Brain microvascular endothelial cell (primary cell): ENCODE measurements at regions not wholly inside any gene's neighbourhood (a gene's known extent, or its start where the extent isn't known, plus 50 kb on each side); places are given as distances from the start of the nearest gene placed in this dataset.
"Not testable (repeated sequence)": the region's sequence is repeated elsewhere in the genome, so short reads cannot be mapped to it uniquely, and the experiment has no call there.

Experiments used
- DNase-seq: peaks from one replicate; pipeline ENCODE4 v3.0.0-alpha.2; 2020
- H3K27ac ChIP-seq: fragments of 250-450 bp; sonication (Bioruptor Pico); 2 replicates; pipeline ENCODE4 v1.5.1; 2020; ENCODE audit warnings: mild to moderate bottlenecking, moderate library complexity
- H3K27me3 ChIP-seq: fragments of 250-450 bp; sonication (Bioruptor Pico); replicated peaks from 2 replicates; pipeline ENCODE4 v1.5.1; 2020; ENCODE audit warnings: mild to moderate bottlenecking
- H3K36me3 ChIP-seq: fragments of 250-450 bp; sonication (Bioruptor Pico); replicated peaks from 2 replicates; pipeline ENCODE4 v1.5.1; 2020; ENCODE audit warnings: mild to moderate bottlenecking
- H3K4me3 ChIP-seq: 2 replicates; pipeline ENCODE4 v1.5.1; 2011; ENCODE audit warnings: low read depth, mild to moderate bottlenecking, control low read depth, low read length, moderate library complexity
- in situ Hi-C: cut with HindIII; loops from 2 replicates; pipeline ENCODE4 v1.10.0; 2017; ENCODE audit warnings: low sequenced_read_pairs, low pct_ligation_motif_present
- TF ChIP-seq, protein P1 (sequence below): IDR thresholded peaks from 2 replicates; pipeline ENCODE4 v1.5.1; 2011; ENCODE audit warnings: low read depth, mild to moderate bottlenecking, moderate library complexity, low read length, control low read depth, inconsistent platforms; ENCODE audit errors: missing control alignments

DNA sequence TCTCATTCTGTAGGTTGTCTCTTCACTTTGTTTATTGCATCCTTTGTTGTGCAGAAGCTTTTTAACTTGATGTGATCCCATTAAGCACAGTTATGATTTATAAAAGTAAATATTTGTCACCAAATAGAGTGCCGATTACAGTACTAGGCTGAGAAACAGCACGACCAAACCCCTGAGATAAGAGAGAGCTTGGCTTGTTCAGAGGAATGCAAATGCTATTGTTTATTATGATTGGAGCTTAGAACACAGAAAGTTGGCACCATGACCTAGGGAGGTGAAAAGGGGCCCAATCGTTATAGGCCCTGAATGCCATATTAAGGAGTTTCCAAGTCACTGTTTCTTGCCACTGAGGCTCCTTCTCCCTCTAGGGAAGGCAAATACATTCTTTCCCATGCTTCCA, 214.9 kb downstream of the KITLG start:
- no peak for DNase-seq
- Histone ChIP-seq H3K27me3 (no peaks in the 10 kb centered on the region), H3K36me3 (no peaks in the 10 kb centered on the region), H3K27ac (no peak overlapping the region), H3K4me3 (no peak overlapping the region)
- in situ Hi-C loops = no loop called here
- TF ChIP-seq, protein P1, sequence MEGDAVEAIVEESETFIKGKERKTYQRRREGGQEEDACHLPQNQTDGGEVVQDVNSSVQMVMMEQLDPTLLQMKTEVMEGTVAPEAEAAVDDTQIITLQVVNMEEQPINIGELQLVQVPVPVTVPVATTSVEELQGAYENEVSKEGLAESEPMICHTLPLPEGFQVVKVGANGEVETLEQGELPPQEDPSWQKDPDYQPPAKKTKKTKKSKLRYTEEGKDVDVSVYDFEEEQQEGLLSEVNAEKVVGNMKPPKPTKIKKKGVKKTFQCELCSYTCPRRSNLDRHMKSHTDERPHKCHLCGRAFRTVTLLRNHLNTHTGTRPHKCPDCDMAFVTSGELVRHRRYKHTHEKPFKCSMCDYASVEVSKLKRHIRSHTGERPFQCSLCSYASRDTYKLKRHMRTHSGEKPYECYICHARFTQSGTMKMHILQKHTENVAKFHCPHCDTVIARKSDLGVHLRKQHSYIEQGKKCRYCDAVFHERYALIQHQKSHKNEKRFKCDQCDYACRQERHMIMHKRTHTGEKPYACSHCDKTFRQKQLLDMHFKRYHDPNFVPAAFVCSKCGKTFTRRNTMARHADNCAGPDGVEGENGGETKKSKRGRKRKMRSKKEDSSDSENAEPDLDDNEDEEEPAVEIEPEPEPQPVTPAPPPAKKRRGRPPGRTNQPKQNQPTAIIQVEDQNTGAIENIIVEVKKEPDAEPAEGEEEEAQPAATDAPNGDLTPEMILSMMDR = no peak

DNA sequence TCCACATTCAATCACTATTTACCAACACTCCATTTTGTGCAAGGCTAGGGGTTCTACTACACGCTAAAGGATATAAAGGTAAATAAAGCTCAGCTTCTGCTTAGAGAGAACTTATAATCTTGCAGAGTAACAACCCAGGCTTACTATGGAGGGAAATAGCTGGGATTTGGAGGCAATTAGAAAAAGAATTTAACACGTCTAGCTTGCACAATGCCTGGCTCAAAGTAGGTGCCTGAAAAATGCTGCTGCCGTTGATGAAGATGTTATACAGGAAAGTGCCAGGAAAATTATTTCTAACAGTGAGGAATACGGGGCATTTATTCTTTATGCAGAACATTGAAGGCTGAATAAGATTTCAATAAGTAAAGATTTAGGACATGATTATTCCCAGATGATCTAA, 214.2 kb downstream of the KITLG start:
- Histone ChIP-seq H3K27me3 (no peaks in the 10 kb centered on the region), H3K36me3 (no peaks in the 10 kb centered on the region), H3K27ac (no peak overlapping the region), H3K4me3 (no peak overlapping the region)
- in situ Hi-C loops = no loop called here
- no peak for DNase-seq
- TF ChIP-seq, protein P1 = no peak

DNA sequence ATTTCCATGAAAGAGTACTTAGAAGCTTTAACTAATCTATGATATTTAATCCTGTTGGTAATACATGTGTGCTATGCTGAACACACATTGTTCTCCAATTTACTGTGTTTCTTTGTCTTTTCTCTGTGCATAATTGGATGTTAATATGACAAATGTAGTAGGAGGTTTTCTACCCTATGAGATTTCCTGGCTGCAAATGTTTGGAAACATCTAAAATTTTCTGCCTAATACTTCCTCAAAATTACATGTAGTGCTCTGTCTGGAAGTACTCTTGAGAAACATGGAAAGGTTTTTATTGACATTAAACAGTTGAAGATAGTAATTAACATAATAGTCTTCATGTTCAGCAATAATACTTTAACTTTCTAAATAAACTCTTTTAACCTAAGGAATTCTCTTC, 213.0 kb downstream of the KITLG start:
- no peaks in the 10 kb centered on the region for H3K36me3 ChIP-seq
- TF ChIP-seq, protein P1 = no peak
- DNase-seq = no peak
- H3K27ac ChIP-seq = no peak overlapping the region
- no peaks in the 10 kb centered on the region for H3K27me3 ChIP-seq
- in situ Hi-C loops = no loop called here
- H3K4me3 ChIP-seq = no peak overlapping the region

DNA sequence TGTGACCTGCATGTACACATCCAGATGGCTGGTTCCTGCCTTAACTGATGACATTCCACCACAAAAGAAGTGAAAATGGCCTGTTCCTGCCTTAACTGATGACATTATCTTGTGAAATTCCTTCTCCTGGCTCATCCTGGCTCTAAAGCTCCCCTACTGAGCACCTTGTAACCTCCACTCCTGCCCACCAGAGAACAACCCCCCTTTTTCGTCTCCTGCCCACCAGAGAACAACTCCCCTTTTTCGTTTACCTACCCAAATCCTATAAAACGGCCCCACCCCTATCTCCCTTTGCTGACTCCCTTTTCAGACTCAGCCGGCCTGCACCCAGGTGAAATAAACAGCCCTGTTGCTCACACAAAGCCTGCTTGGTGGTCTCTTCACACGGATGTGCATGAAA, 212.2 kb downstream of the KITLG start:
- H3K27ac ChIP-seq, in situ Hi-C loops: not testable (repeated sequence)

DNA sequence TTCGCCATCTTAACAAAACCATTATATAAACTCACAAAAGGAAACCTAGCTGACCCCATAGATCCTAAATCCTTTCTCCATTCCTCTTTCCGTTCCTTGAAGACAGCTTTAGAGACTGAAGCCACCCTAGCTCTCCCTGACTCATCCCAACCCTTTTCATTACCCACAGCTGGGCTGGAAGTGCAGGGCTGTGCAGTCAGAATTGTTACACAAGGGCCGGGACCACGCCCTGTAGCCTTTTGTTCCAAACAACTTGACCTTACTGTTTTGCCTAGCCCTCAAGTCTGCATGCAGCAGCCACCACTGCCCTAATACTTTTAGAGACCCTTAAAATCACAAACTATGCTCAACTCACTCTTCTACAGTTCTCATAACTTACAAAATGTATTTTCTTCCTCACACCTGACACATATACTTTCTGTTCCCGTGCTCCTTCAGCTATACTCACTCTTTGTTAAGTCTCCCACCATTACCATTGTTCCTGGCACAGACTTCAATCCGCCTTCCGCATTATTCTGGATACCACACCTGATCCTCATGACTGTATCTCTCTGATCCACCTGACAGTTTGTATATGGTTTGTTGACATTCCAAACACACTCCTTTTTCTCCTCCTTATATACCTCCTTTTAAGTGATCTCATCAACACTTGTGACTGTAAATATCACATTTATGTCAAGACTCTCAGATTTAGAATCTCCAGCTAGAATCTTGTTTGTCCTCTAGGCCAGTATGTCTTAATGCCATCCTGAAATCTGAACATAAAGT, 208.7 kb downstream of the KITLG start:
- in situ Hi-C loops = no loop called here
- Histone ChIP-seq H3K27me3 (no peaks in the 10 kb centered on the region), H3K27ac (no peak overlapping the region), H3K4me3 (no peak overlapping the region), H3K36me3 (no peaks in the 10 kb centered on the region)
- peak; percentile 25 for DNase-seq
- TF ChIP-seq, protein P1 = no peak

More for the DNA sequence above, 212.2 kb downstream of the KITLG start:
- not testable (repeated sequence) for DNase-seq, H3K36me3 ChIP-seq, H3K4me3 ChIP-seq, H3K27me3 ChIP-seq

DNA sequence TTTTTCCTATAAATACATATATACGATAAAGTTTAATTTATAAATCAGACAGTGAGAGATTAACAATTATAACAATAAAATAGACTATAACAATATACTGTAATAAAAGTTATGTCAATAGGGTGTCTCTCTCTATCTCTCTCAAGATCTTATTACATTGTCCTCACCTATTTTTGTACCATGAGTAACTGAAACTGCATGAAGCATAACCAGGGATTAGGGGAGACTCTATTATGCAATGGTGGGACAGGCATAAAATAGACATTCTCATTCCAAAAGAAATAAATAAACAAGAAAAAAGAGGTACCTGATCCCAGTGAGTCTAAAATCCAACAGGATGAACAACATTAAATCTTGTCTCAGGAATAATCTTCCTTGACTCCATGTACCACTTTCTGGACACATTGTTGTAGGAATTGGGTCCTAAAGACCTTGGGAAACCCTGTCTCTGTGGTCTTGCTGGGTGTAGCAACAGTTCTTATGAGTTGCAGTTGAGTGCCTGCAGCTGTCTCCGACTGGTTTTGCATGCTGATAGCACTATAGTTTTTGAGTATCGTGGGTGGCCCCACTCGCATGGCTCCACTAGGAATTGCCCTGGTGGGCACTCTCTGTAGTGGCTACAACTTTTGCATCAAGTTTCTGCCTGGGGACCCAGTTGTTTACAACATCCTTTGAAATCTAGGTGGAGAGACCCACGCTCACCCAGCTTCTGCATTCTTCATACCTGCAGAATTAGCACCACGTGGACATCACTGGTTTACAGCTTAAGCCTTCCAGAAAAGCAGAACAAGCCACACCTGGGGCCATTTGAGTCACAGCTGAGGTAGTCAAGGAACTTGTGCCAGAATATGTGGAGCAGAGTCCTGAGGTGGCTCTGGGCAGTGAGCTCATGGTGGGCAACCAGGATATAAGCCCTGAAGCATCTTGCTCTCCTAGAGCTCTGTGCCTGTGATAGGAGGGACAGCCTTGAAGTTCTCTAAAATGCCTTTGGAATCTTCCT, 204.7 kb downstream of the KITLG start:
- Histone ChIP-seq H3K27ac (no peak overlapping the region), H3K27me3 (no peaks in the 10 kb centered on the region), H3K36me3 (no peaks in the 10 kb centered on the region), H3K4me3 (no peak overlapping the region)
- in situ Hi-C loops = no loop called here
- no peak for DNase-seq
- TF ChIP-seq, protein P1 = no peak
